GM23338 (cell line): ENCODE measurements at regions not wholly inside any gene's neighbourhood (a gene's known extent, or its start where the extent isn't known, plus 50 kb on each side); places are given as distances from the start of the nearest gene placed in this dataset.

Experiments used
- ATAC-seq: fragments of 200-7000 bp; cut with Tn5 transposase; 3 replicates; pipeline ENCODE4 v1.9.1; 2020
- DNase-seq: peaks from one replicate; pipeline ENCODE4 v3.0.0-alpha.2; 2015; ENCODE audit warnings: low spot score
- H2AFZ ChIP-seq: fragments of 200-600 bp; sonication (generic); 2 replicates; pipeline ENCODE4 v1.8.0; 2016; ENCODE audit warnings: antibody characterized with exemption, mild to moderate bottlenecking, moderate library complexity
- H3F3A ChIP-seq: fragments of 200-600 bp; sonication (generic); replicated peaks from 2 replicates; pipeline ENCODE4 v1.8.0; 2017; ENCODE audit warnings: antibody characterized with exemption, mixed run types, low read depth
- H3K27ac ChIP-seq: fragments of 200-600 bp; sonication (generic); 2 replicates; pipeline ENCODE4 v1.6.1; 2016; ENCODE audit warnings: low read depth
- H3K27me3 ChIP-seq: fragments of 200-600 bp; sonication (generic); 2 replicates; pipeline ENCODE4 v1.8.0; 2016; ENCODE audit warnings: mild to moderate bottlenecking, mixed run types, moderate library complexity; ENCODE audit not compliant: insufficient read depth
- H3K36me3 ChIP-seq: fragments of 200-600 bp; sonication (generic); 2 replicates; pipeline ENCODE4 v1.8.0; 2016; ENCODE audit warnings: mild to moderate bottlenecking; ENCODE audit not compliant: insufficient read depth
- H3K4me1 ChIP-seq: fragments of 200-600 bp; sonication (generic); 2 replicates; pipeline ENCODE4 v1.8.0; 2016; ENCODE audit warnings: mild to moderate bottlenecking, moderate library complexity; ENCODE audit not compliant: insufficient read depth
- H3K4me2 ChIP-seq: fragments of 200-600 bp; sonication (generic); 2 replicates; pipeline ENCODE4 v1.7.1; 2017; ENCODE audit warnings: mixed run types
- H3K4me3 ChIP-seq: fragments of 200-600 bp; sonication (generic); 2 replicates; pipeline ENCODE4 v1.6.1; 2016; ENCODE audit warnings: mixed run types
- H3K79me2 ChIP-seq: fragments of 200-600 bp; sonication (generic); replicated peaks from 2 replicates; pipeline ENCODE4 v1.8.0; 2017; ENCODE audit warnings: mild to moderate bottlenecking; ENCODE audit not compliant: insufficient read depth
- H3K9me2 ChIP-seq: fragments of 200-600 bp; sonication (generic); 2 replicates; pipeline ENCODE4 v1.8.0; 2017; ENCODE audit not compliant: insufficient read depth
- H4K20me1 ChIP-seq: fragments of 200-600 bp; sonication (generic); replicated peaks from 2 replicates; pipeline ENCODE4 v1.8.0; 2017; ENCODE audit warnings: mild to moderate bottlenecking; ENCODE audit not compliant: insufficient read depth
- H3K27ac Mint-ChIP-seq: 2 replicates; pipeline ENCODE4 v1.8.0; 2020; ENCODE audit warnings: inconsistent platforms, mild to moderate bottlenecking, moderate library complexity, mixed read lengths
- H3K27me3 Mint-ChIP-seq: 3 replicates; pipeline ENCODE4 v1.8.0; 2022; ENCODE audit warnings: low read depth, mild to moderate bottlenecking, moderate library complexity, mixed read lengths, inconsistent platforms; ENCODE audit not compliant: insufficient read depth, poor library complexity
- H3K36me3 Mint-ChIP-seq: 3 replicates; pipeline ENCODE4 v1.8.0; 2021; ENCODE audit warnings: low read depth, mild to moderate bottlenecking, inconsistent platforms, moderate library complexity, mixed read lengths
- H3K4me1 Mint-ChIP-seq: 3 replicates; pipeline ENCODE4 v1.8.0; 2020; ENCODE audit warnings: mild to moderate bottlenecking, inconsistent platforms, mixed read lengths
- H3K4me3 Mint-ChIP-seq: 3 replicates; pipeline ENCODE4 v1.8.0; 2021; ENCODE audit warnings: moderate library complexity, mild to moderate bottlenecking, inconsistent platforms, mixed read lengths
- H3K9me3 Mint-ChIP-seq: 3 replicates; pipeline ENCODE4 v1.8.0; 2020; ENCODE audit warnings: moderate library complexity, mild to moderate bottlenecking, inconsistent platforms, mixed read lengths
- JUNB ChIP-seq: IDR thresholded peaks from one replicate; pipeline ENCODE4 v1.6.1; 2016; ENCODE audit warnings: antibody characterized with exemption; ENCODE audit not compliant: unreplicated experiment
- STAT1 ChIP-seq: IDR thresholded peaks from one replicate; pipeline ENCODE4 v1.6.1; 2016; ENCODE audit warnings: antibody characterized with exemption; ENCODE audit not compliant: unreplicated experiment
- ZNF114 ChIP-seq: fragments of 250-450 bp; sonication (Bioruptor Pico); IDR thresholded peaks from 2 replicates; pipeline ENCODE4 v1.5.0; 2020; ENCODE audit warnings: mild to moderate bottlenecking, moderate library complexity
- ZNF462 ChIP-seq: fragments of 250-450 bp; sonication (Bioruptor Pico); IDR thresholded peaks from 2 replicates; pipeline ENCODE4 v1.5.0; 2020; ENCODE audit warnings: mild to moderate bottlenecking, moderate library complexity

- TF ChIP-seq ZNF462 (CRISPR knock-in tag) (no peak), STAT1 (no peak)
Observed at GRCh38 chr1:215380566-215380965, 186.5 kb upstream of the KCTD3 start (continued).

GRCh38 chr1:215393476-215393875, 173.6 kb upstream of the KCTD3 start:
- no peak for DNase-seq
- Mint-ChIP-seq H3K4me1 (peaks cover 3% of the 10 kb centered on the region), H3K36me3 (0 out of 3 replicates have a peak, but pooled peaks cover 3% of the 10 kb centered on the region), H3K27ac (no peak overlapping the region), H3K4me3 (no peak overlapping the region), H3K27me3 (peaks cover 6% of the 10 kb centered on the region), H3K9me3 (peaks cover 9% of the 10 kb centered on the region)
- H3K79me2 ChIP-seq = no peaks in the 10 kb centered on the region
- no peak overlapping the region for H3K4me3 ChIP-seq
- no peak overlapping the region for H2AFZ ChIP-seq
- H3K4me1 ChIP-seq = no peaks in the 10 kb centered on the region
- H3K9me2 ChIP-seq = 0 out of 2 replicates have a peak, but pooled peaks cover 11% of the 10 kb centered on the region
- no peak overlapping the region for H3K27ac ChIP-seq
- H3K36me3 ChIP-seq = no peaks in the 10 kb centered on the region
- no peak overlapping the region for H3K4me2 ChIP-seq
- no peaks in the 10 kb centered on the region for H4K20me1 ChIP-seq
- ATAC-seq = no peak
- no peak for TF ChIP-seq JUNB
- TF ChIP-seq STAT1 = no peak
- no peak for TF ChIP-seq ZNF114 (CRISPR knock-in tag)
- H3F3A ChIP-seq = no peaks in the 10 kb centered on the region
- H3K27me3 ChIP-seq = no peaks in the 10 kb centered on the region
